GM21737 (cell line): ENCODE measurements at regions not wholly inside any gene's neighbourhood (a gene's known extent, or its start where the extent isn't known, plus 50 kb on each side); places are given as distances from the start of the nearest gene placed in this dataset.

Experiments
- ATAC-seq: cut with Tn5 transposase; IDR thresholded peaks from one replicate; pipeline ENCODE4 v1.9.1; 2021; ENCODE audit warnings: mild to moderate bottlenecking, moderate library complexity; ENCODE audit not compliant: unreplicated experiment

DNA sequence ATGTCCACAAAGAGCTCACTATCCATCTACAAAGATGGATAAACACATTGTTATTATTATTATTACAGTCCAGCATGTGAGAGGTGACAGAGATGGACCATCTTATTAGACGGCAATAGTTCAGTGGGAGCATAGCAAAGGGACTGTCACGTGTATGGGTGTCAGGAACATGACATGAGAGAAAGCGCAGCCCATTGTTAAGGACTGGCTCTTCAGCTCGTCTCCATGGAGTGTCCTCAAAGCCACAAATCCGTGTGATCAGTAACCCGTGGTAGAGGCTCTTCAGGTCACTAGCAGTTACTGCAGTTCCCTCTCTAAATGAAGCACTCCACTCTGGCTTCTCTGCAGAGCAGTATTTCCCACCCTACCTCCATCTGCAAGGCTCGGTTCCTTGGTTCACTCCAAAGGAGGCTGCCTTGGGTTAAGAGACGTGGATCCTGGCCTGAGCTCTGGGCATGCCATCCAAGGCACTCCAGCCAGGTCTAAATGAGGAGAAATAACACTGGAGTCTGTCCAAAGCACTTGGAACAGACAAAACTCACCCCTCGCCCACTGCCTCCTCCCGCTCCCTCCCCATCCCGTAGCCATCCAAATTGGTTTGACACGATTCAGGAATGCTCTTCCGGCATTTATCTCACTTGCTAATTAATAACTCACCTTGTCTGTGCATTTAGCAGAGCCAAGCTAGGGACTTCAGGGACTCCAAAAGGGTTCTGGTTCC lies 122.3 kb upstream of the WWC1 start:
- no peak for ATAC-seq

DNA sequence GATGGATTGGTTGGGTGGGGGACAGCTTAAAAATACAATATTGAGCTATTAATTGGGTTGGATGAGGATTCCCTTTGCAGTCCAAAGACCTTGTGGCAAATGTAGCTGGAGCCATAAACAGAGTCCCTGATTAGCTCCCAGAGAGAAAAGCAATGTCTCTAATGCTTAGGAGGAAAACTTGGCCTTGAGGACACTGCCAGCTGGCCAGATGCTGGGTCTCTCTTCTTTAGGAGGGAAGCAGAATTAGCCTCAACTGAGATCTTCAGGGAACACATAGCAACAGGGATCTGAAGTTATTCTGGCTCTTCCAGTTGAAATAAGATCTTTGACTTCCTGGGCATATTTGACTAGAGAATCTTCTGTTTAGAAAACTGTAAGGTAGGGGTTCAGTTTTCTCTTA lies 121.7 kb upstream of the WWC1 start:
- ATAC-seq = no peak

GRCh38 chr5:168171901-168172759 lies 119.3 kb upstream of the WWC1 start:
- no peak for ATAC-seq

DNA sequence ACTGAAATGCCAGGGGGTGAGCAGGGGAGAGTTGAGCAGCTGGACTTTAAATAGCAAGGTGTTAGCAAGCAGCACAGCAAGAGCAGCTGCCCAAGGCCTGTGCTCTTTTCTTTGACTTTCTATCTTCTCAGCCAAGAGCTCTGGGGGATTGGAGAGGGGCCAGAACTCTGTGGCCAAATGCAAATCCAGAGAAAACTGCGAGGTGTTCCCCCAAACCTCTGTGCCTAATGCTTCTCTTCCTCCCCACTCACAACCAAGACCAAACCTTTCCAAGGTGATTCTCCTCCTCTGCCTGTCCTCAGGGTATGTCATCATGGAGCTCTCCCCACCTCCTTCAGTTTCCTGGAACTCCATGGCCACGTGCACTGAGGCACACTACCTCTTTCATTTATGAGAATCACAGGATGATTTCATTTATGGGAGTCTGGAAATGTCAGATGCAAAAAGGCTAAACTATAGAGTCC lies 118.7 kb upstream of the WWC1 start:
- no peak for ATAC-seq

DNA sequence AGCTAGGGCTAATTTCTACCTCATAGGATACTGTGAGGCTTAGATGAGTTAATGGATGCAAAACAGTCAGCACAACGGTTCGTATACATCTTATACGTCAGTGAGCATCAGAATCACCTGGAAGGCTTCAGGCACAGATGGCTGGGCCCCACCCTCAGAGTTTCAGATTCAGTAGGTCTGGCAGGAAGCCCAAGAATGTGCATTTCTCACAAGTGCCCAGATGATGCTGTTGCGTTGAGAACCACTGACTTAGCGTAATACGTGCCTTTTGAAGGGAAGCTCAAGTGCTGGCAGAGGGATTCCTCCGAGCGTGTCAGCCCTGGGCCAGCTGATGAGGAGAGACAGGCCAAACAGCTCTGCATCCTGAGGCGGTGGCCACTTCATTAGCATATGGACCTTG lies 117.1 kb upstream of the WWC1 start:
- ATAC-seq = no peak

GRCh38 chr5:168176251-168176650 lies 115.2 kb upstream of the WWC1 start:
- no peak for ATAC-seq

GRCh38 chr5:168176941-168177340 lies 114.5 kb upstream of the WWC1 start:
- ATAC-seq = no peak

- no peak for ATAC-seq
These were observed 113.5 kb upstream of the WWC1 start for GRCh38 chr5:168177831-168178450.

DNA sequence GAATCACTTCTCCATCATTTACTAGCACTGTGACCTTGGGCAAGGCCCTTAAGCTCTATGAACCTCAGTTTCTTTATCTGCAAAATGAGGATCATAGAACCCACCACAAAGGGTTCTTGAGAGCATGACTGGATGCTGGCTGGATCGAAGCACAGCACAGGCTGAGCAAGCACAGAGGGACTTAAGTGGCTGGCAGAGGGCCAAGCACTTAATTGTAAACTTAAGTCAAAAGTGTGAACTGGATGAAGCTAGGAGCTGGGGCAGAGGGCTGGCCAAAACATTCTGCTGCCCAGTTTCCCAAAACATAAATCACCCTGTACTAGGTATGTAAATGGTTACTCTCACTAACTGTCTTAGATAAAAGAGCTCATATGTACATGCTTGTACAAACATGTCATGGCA lies 112.3 kb upstream of the WWC1 start:
- no peak for ATAC-seq

DNA sequence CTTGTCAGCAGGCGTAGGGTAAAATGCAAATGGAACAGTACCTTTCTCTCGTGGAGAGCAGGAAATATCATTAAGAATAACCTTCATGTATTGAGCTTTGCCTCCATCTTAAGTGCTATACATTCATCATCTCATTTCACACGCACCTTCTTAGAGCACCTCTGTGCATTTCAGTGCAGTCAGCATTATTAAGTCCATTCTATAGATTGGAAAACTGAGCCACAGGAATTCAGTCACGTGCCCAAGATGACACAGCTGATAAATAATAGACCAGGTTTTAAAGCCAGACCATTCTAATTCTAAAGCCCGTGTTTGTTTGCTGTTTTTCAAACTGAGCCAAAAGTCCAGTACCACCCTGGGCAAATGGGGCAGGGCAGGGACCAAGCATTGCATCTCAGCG lies 109.2 kb upstream of the WWC1 start:
- no peak for ATAC-seq

DNA sequence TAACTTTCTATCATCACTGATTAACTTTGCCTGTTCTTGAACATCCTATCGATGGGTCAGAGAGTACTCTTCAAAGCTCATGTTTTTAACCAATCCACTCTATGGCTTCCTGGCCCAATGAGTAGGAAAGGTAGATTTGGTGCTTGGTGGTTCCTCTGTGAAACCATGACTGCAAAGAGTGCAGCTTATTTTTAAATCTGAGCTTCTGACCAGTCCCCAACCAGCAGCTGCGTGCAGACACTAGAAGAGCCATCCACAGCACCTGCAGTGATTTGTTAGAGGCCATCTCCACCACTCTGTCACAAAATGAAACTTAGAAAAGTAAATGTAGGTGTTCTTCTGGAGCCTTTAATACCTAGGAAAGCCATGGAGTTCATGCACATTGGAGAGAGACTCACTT lies 107.3 kb upstream of the WWC1 start:
- no peak for ATAC-seq

DNA sequence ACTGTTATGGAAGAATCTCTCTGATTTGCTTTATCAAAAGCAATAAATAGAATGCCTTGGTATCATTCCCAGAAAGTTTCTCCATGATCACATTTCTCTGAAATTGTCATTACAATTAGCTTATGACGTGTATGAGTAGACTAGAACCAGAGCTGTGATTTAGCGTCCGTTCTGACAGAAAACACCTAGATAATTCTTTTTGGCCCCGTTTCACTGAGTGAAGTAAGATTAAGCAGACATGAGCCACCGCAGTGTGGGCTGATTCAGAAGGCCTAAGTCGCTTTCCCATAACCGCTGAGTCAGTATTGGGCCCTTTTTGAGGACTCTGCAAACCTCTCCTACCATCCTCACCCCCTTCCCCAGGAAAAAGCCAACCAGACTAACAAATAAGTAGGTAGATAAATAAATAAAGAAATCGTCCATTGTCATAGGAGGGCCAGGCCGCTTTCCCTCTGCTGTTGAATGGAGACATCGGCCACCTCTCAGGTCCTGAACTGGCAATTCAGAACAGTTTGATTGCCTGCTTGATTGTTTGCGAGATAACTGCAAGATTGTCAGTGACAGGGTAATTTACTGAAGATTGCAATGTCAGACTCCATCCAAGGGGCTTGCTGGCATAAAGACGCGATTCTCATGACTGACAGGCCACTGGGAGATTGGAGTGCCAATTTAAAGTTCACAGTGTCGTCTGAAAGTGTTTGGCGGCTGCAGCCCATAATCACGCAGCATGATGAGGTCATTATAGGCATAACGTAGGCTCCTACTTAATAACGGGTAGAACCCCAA lies 105.0 kb upstream of the WWC1 start:
- ATAC-seq = no peak

- no peak for ATAC-seq
These were observed 103.8 kb upstream of the WWC1 start for GRCh38 chr5:168187614-168188013.

GRCh38 chr5:168188182-168188581 lies 103.3 kb upstream of the WWC1 start:
- ATAC-seq = no peak

DNA sequence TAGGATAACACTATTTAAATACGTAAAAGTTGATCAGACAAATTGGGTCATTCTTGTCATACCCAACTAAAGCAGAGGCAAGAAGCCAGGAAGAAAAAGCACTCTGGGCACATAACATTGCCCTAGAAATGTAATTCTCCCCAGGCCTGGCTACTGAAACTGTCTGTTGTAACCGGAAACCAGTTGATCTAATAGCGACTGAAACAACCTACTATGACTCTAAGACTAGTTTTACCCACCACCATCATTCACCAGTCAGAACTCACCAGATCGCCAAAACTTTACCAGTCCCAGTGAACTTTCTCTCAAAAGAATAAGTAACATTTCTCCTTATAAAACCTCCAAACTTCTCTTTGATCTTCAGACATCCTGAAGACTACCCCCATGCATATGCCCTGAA lies 99.3 kb upstream of the WWC1 start:
- ATAC-seq = no peak

GRCh38 chr5:168193493-168194250 lies 97.8 kb upstream of the WWC1 start:
- ATAC-seq = no peak

- no peak for ATAC-seq
These were observed 96.3 kb upstream of the WWC1 start for GRCh38 chr5:168195110-168195509.

- ATAC-seq = no peak
These were observed 93.1 kb upstream of the WWC1 start for GRCh38 chr5:168198359-168198758.

GRCh38 chr5:168202996-168203395 lies 88.4 kb upstream of the WWC1 start:
- no peak for ATAC-seq

DNA sequence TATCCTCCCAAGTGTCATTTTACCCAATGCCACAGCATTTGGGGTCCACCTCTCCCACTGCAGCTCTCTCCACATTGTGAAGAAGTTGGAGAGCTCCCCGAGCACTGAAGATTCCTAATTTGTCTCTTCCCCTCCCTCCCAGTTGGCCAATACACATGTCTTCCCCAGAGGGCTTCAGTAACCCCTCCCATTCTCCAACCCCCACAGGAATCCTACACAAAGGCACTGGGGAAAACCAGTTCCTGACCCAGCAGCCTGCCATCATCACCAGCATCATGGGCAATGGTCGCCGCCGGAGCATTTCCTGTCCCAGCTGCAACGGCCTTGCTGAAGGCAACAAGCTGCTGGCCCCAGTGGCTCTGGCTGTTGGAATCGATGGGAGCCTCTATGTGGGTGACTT lies 87.3 kb upstream of the WWC1 start:
- ATAC-seq = no peak
